NCI-H2081 (cell line): ENCODE measurements at regions not wholly inside any gene's neighbourhood (a gene's known extent, or its start where the extent isn't known, plus 50 kb on each side); places are given as distances from the start of the nearest gene placed in this dataset.
A peak's percentile ranks its signal among the peaks of the same experiment; 100 is the strongest.

Source experiments
- DNase-seq, 2 experiments: peaks; one replicate each; lab custom pipeline; 2025; lab: John Stamatoyannopoulos, UW

DNA sequence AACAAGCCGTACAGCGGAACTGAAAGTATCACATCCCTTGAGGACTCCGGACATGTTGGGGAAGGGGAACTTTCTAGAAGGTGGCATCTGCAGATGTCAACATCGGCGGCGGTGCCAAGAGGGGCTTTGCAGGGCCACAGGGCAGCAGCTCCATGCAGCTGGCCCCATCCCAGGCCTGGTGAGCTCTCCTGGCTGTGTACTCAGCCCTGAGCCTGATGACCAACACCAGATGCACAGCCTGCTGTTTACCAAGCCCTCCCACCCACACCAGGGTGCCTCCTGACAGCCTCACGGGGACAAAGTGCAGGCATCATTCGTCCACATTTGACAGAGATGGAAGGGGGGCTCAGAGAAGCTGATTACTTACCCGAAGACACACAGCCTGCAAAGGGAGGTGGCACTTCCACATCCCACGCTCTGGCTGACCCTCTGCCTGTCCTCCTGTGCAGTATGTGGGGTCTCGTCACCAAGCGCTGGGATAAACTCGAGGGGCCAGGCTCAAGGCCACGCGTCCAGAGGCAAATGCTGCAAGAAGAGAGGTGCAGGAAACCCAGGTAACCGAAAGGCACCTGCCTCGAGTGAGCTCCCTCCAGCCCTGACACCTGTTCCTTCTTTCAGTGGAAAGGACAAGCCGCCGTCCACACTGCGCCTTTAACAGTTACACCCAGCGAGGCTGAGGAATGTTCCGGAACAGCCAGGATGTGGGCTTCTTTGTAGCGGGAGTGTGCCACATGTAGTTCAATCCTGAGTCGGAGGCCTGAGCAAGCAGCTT is 69.0 kb upstream of the ASAP2 start:
- peak; percentile 19 to 61 for DNase-seq

DNA sequence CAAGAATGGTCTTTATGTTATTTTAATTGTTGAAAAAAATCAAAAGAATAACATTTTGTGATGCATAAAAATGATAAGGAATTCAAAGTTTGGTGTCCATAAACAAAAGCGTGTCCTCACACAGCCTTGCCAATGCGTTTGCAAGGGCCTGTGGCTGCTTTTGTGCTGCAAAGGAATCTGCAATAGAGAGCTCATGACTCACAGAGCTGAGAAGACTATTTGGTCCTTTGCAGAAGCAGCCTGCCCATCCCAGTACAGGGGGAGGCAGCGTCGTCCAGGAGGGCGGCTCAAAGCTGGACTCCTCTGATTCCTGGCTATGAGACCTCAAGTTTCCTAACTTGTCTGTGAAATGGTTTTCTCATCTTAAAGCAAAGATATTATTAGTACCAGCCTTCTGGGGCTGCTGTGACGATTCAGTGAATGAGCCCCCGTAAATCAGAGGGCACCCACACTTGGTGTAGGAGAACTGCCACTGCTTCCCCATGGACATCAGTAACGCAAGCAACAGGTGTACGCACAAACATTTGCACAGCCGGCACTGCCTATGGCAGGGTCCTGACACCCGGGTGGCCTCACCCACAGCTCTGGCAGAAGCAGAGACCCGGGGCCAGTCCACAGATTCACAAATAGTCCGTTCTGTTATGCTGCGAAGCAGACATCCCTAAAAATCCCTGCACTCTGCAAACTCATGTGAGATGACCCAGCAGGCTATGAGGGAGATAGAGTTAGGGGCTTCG is 70.6 kb upstream of the ASAP2 start:
- DNase-seq = no peak

DNA sequence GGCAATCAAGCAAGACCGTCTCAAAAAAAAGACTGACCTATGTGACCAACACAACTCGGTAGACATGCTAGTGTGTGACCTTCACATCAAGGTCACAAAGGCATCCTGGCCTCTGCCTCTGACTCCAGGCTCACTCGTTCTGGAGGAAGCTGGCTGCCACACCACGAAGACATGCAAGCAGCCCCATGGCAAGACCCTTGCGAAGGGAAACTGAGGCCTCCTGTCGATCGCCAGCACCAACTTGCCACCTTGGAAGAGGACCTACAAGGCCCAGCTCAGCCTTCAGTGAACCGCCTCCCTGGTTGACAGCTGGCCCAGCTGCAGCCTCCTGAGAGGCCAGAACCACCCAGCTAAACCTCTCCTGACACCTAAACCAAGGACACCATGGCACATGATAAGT is 79.3 kb upstream of the ASAP2 start:
- DNase-seq = no peak

GRCh38 chr2:9126540-9126939 is 80.1 kb upstream of the ASAP2 start:
- DNase-seq = no peak

GRCh38 chr2:9124231-9124741 is 82.3 kb upstream of the ASAP2 start:
- DNase-seq = no peak

- DNase-seq = no peak
These were observed 83.5 kb upstream of the ASAP2 start for GRCh38 chr2:9123069-9123468.

DNA sequence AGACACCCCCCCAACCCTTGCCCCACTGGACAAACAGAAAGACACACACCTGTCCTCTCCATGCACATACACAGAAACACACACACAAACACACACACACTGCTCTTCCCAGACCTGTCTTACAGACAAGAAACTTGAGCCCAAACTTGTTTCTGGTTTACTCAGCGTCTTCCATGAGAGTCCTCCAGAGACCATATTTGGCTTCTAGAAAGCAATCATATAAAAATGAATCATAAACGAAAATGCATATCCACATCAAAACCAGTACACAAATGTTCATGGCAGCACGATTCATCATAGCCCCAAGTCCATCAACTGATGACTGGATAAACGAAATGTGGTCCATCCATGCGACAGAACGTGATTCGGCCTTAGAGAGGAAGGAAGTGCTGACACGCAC is 84.2 kb upstream of the ASAP2 start:
- DNase-seq = no peak

DNA sequence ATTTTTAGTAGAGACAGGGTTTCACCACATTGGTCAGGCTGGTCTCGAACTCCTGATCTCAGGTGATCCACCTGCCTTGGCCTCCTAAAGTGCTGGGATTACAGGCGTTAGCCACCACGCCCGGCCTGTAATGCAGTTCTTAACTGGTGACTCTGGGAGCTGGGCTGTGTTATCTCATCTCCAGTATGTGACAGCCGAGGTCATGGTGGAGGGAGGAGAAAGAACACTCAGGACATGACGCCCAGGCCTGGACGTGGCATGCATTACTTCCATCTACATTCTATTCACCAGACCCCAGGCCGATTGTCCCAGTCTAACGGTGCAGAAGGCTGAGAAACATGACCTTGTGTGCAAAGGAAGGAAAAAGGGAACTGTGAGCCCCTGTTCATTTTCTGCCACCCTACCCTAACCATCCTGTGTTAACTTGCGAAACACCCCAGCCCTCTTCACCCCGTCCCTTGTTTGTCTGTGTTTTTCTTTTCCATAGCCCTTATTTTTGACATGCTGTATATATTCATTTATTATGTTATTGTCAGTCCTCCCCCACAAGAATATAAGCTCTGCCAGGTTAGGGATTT is 88.1 kb upstream of the ASAP2 start:
- DNase-seq = no peak

- DNase-seq = no peak
These were observed 91.4 kb upstream of the ASAP2 start for GRCh38 chr2:9115229-9115628.

DNA sequence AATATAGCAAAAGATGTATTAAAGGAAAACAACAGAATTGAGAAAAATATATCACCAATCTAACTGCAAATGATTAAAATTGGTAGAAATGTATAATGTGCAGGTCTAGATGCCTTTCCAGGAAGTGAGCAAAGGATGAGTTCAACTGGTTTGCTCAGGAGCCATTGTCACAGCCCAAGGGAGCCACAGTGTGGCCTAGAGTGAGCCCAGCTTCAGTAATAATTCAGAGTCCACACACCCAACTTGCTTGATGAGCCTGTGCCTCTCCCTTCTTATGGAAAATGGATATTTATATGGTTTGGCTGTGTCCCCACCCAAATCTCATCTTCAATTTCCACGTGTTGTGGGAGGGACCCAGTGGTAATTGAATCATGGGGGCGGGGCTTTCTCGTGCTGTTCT is 92.2 kb upstream of the ASAP2 start:
- DNase-seq = no peak

- DNase-seq = no peak
These were observed 92.7 kb upstream of the ASAP2 start for GRCh38 chr2:9113916-9114315.

DNA sequence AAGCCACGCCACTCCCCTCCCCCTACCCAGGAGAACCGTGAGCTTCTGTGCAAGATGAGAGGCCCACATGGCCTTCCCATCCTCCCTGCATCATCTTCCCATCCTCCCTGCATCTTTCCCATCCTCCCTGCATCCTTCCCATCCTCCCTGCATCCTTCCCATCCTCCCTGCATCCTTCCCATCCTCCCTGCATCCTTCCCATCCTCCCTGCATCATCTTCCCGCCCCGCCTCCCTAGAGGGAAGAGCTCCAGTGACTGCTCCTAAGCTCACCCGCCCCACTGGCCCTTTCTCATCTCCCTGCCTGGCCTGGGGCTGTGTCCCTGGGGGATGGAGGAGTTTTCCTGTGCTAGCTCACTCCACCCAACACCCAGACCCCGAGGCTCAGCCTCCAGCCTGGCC is 93.3 kb upstream of the ASAP2 start:
- no peak for DNase-seq

DNA sequence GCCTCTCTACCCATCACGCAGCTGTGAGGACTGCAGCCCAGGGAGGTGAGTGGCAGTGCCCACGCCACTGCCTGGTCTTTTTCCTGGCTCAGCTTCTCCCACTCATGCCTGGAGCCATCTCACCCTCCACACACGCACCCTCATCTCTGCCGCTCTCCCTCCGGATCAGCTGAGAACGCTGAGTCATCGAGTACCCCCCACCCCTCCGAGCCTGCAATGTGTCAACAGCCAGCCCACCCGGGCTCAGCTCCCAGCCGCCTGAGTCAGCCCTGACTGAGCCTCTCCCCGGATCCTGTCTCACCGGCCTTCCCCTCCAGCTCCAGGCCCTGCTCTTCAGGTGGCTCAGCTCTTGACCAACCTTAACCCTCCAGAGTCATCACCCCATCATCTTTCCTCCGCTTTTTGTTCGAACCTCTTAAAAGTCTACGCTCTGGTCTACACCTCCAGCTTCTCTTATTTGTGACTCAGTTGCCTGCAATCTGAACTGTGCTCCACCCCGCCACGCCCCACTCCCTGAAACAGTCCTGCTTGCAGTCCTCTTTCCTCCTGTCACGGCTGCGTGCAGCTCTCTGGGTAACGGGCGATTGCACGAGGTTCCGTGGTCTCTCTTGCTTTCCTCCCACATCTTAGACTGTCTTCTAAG is 94.4 kb upstream of the ASAP2 start:
- no peak for DNase-seq

- DNase-seq = peak in 1 of 2 experiments; percentile 19
These were observed 95.6 kb upstream of the ASAP2 start for GRCh38 chr2:9110893-9111569.

GRCh38 chr2:9110346-9110884 is 96.2 kb upstream of the ASAP2 start:
- DNase-seq = no peak

- DNase-seq = no peak
These were observed 96.7 kb upstream of the ASAP2 start for GRCh38 chr2:9109871-9110270.

GRCh38 chr2:9108210-9108967 is 98.2 kb upstream of the ASAP2 start:
- DNase-seq = peak; percentile 61 to 87

- DNase-seq = no peak
These were observed 99.2 kb upstream of the ASAP2 start for GRCh38 chr2:9107168-9108025.

- peak; percentile 94 to 100 for DNase-seq
These were observed 100.1 kb upstream of the ASAP2 start for GRCh38 chr2:9106338-9107167.
